WTC11 (cell line): ENCODE measurements at regions not wholly inside any gene's neighbourhood (a gene's known extent, or its start where the extent isn't known, plus 50 kb on each side); places are given as distances from the start of the nearest gene placed in this dataset.

Source experiments
- ATAC-seq: fragments of 200-7000 bp; cut with Tn5 transposase; 2 replicates; pipeline ENCODE4 v1.10.0; 2021; ENCODE audit warnings: mild to moderate bottlenecking, moderate library complexity
- CTCF ChIA-PET: fragments of 300-600 bp; sonication (Branson Sonifier 250); formaldehyde crosslinking; loops from one replicate; lab custom pipeline; 2021; ENCODE audit warnings: antibody characterized with exemption; lab: Charles Lee
- POLR2A ChIA-PET: fragments of 350-600 bp; sonication (Branson Sonifier 250); formaldehyde crosslinking; loops from one replicate; lab custom pipeline; 2021; ENCODE audit warnings: antibody characterized with exemption; lab: Charles Lee
- DNase-seq: peaks from one replicate; pipeline ENCODE4 v3.0.0; 2021; ENCODE audit warnings: low spot score
- H3K27ac Mint-ChIP-seq: 2 replicates; pipeline ENCODE4 v1.8.0; 2021; ENCODE audit warnings: mixed read lengths
- H3K27me3 Mint-ChIP-seq: 2 replicates; pipeline ENCODE4 v1.8.0; 2021; ENCODE audit warnings: low read depth, mild to moderate bottlenecking, moderate library complexity, mixed read lengths
- H3K36me3 Mint-ChIP-seq: 2 replicates; pipeline ENCODE4 v1.8.0; 2021; ENCODE audit warnings: mixed read lengths
- H3K4me1 Mint-ChIP-seq: 2 replicates; pipeline ENCODE4 v1.8.0; 2022; ENCODE audit warnings: mixed read lengths
- H3K4me3 Mint-ChIP-seq: 2 replicates; pipeline ENCODE4 v1.8.0; 2021; ENCODE audit warnings: mild to moderate bottlenecking, moderate library complexity, mixed read lengths
- H3K9me3 Mint-ChIP-seq: 2 replicates; pipeline ENCODE4 v1.8.0; 2021; ENCODE audit warnings: mixed read lengths
- ATF1 ChIP-seq: sonication (generic); formaldehyde crosslinking; IDR thresholded peaks from 2 replicates; pipeline ENCODE4 v1.8.1; 2023; ENCODE audit warnings: mild to moderate bottlenecking, moderate library complexity, missing genetic modification reagents
- ATF6 ChIP-seq: sonication (generic); formaldehyde crosslinking; IDR thresholded peaks from 2 replicates; pipeline ENCODE4 v1.8.1; 2023; ENCODE audit warnings: mild to moderate bottlenecking, missing genetic modification reagents
- FOXK1 ChIP-seq: sonication (generic); formaldehyde crosslinking; IDR thresholded peaks from 2 replicates; pipeline ENCODE4 v1.8.0; 2022; ENCODE audit warnings: mild to moderate bottlenecking, moderate library complexity, missing genetic modification reagents
- HMGXB4 ChIP-seq: sonication (generic); formaldehyde crosslinking; IDR thresholded peaks from 2 replicates; pipeline ENCODE4 v1.8.1; 2023; ENCODE audit warnings: mild to moderate bottlenecking, moderate library complexity, missing genetic modification reagents
- IRF1 ChIP-seq: sonication (generic); formaldehyde crosslinking; IDR thresholded peaks from 2 replicates; pipeline ENCODE4 v1.8.0; 2023; ENCODE audit warnings: missing genetic modification reagents
- IRF2 ChIP-seq: sonication (generic); formaldehyde crosslinking; IDR thresholded peaks from 2 replicates; pipeline ENCODE4 v1.8.0; 2022; ENCODE audit warnings: low read depth, missing genetic modification reagents, borderline replicate concordance
- KAT7 ChIP-seq: sonication (generic); formaldehyde crosslinking; IDR thresholded peaks from 2 replicates; pipeline ENCODE4 v1.8.1; 2023; ENCODE audit warnings: missing genetic modification reagents, mild to moderate bottlenecking, borderline replicate concordance
- MAX ChIP-seq: sonication (generic); formaldehyde crosslinking; IDR thresholded peaks from 2 replicates; pipeline ENCODE4 v1.8.0; 2022; ENCODE audit warnings: mild to moderate bottlenecking, missing genetic modification reagents
- MYBL2 ChIP-seq: sonication (generic); formaldehyde crosslinking; IDR thresholded peaks from 2 replicates; pipeline ENCODE4 v1.8.1; 2023; ENCODE audit warnings: mild to moderate bottlenecking, moderate library complexity, missing genetic modification reagents
- NFATC4 ChIP-seq: fragments of 250-450 bp; sonication (Bioruptor Pico); IDR thresholded peaks from 2 replicates; pipeline ENCODE4 v1.9.0; 2021; ENCODE audit warnings: mild to moderate bottlenecking
- NFYB ChIP-seq: sonication (generic); formaldehyde crosslinking; conservative IDR thresholded peaks from 2 replicates; pipeline ENCODE4 v1.8.0; 2022; ENCODE audit warnings: low read depth, missing genetic modification reagents
- NR2C2 ChIP-seq: sonication (generic); formaldehyde crosslinking; IDR thresholded peaks from 2 replicates; pipeline ENCODE4 v1.8.0; 2022; ENCODE audit warnings: mild to moderate bottlenecking, missing genetic modification reagents
- SMAD3 ChIP-seq: sonication (generic); formaldehyde crosslinking; IDR thresholded peaks from 2 replicates; pipeline ENCODE4 v1.8.0; 2022; ENCODE audit warnings: missing genetic modification reagents, mild to moderate bottlenecking, borderline replicate concordance
- TP53 ChIP-seq: sonication (generic); formaldehyde crosslinking; IDR thresholded peaks from 2 replicates; pipeline ENCODE4 v1.8.1; 2023; ENCODE audit warnings: mild to moderate bottlenecking, missing genetic modification reagents
- ZNF138 ChIP-seq: sonication (generic); formaldehyde crosslinking; conservative IDR thresholded peaks from 2 replicates; pipeline ENCODE4 v1.8.1; 2022; ENCODE audit warnings: mild to moderate bottlenecking, moderate library complexity, missing genetic modification reagents
- ZNF232 ChIP-seq: sonication (generic); formaldehyde crosslinking; IDR thresholded peaks from 2 replicates; pipeline ENCODE4 v1.8.0; 2022; ENCODE audit warnings: mild to moderate bottlenecking, missing genetic modification reagents
- ZNF281 ChIP-seq: sonication (generic); formaldehyde crosslinking; IDR thresholded peaks from 2 replicates; pipeline ENCODE4 v1.8.0; 2023; ENCODE audit warnings: mild to moderate bottlenecking, missing genetic modification reagents
- ZNF317 ChIP-seq: sonication (generic); formaldehyde crosslinking; IDR thresholded peaks from 2 replicates; pipeline ENCODE4 v1.8.1; 2023; ENCODE audit warnings: low read depth, mild to moderate bottlenecking, moderate library complexity, missing genetic modification reagents, borderline replicate concordance
- ZNF416 ChIP-seq: fragments of 250-450 bp; sonication (Bioruptor Pico); IDR thresholded peaks from 2 replicates; pipeline ENCODE4 v1.9.0; 2021; ENCODE audit warnings: mild to moderate bottlenecking, inconsistent platforms
- TF ChIP-seq, protein P1 (sequence below): fragments of 200-600 bp; IDR thresholded peaks from 2 replicates; pipeline ENCODE4 v1.8.0; 2022; ENCODE audit warnings: antibody characterized with exemption
- TF ChIP-seq, protein P2 (sequence below): sonication (generic); formaldehyde crosslinking; IDR thresholded peaks from 2 replicates; pipeline ENCODE4 v1.8.1; 2023; ENCODE audit warnings: mild to moderate bottlenecking, missing genetic modification reagents, moderate library complexity
- TF ChIP-seq, protein P3 (sequence below): sonication (generic); formaldehyde crosslinking; IDR thresholded peaks from 2 replicates; pipeline ENCODE4 v1.8.1; 2023; ENCODE audit warnings: mild to moderate bottlenecking, missing genetic modification reagents

DNA sequence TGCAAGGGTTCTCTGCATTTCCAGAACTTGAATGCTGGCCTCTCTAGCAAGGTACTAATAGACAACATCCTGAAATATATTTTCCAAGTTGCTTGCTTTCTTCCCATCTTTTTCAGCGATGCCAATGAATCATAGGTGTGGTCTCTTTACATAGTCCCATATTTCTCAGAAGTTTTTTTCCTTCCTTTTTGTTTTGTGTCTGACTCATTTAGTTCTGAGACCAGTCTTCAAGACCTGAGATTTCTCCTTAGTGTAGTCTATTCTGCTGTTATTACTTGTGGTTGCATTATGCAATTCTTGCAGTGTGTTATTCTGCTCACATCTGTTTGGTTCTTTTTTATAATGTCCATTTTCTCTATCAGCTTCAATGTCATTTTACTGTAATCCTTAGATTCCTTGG lies 1265.0 kb upstream of the ALCAM start (continued):
- TF ChIP-seq ZNF281 (CRISPR knock-in tag) = no peak

DNA sequence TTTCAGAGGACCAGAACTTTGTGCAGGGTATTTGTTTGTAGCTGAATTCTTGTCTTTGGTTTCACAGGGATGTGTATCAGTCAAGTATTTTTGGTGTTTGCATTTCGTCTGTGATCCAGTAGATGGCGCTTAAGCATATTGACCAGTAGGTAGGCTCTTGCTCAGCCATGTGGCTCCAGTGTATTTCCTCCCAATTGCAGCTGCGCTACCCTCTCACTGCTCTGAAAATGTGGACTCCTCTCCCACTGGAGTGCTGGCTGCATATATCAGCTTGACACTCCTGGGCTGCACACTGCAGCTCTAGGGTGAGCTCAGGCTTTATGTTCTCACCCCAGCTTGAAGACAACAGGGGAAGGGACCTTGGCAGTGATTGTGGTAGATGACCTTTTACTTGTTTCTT lies 1264.3 kb upstream of the ALCAM start:
- peaks cover 18% of the 10 kb centered on the region for H3K4me1 Mint-ChIP-seq
- peak; percentile 91 for ATAC-seq
- no peak overlapping the region for H3K27ac Mint-ChIP-seq
- TF ChIP-seq ZNF232 (CRISPR knock-in tag) (no peak), ATF6 (no peak), MYBL2 (CRISPR knock-in tag) (no peak), FOXK1 (CRISPR knock-in tag) (peak; percentile 59; the same call in 1 of the 2 replicates), KAT7 (CRISPR knock-in tag) (no peak), NR2C2 (CRISPR knock-in tag) (no peak), MAX (CRISPR knock-in tag) (peak; percentile 73; the same call in 1 of the 2 replicates), NFATC4 (no peak), ZNF138 (0 out of 2 replicates have a peak, but pooled peaks have one; percentile 70)
- TF ChIP-seq, protein P1, sequence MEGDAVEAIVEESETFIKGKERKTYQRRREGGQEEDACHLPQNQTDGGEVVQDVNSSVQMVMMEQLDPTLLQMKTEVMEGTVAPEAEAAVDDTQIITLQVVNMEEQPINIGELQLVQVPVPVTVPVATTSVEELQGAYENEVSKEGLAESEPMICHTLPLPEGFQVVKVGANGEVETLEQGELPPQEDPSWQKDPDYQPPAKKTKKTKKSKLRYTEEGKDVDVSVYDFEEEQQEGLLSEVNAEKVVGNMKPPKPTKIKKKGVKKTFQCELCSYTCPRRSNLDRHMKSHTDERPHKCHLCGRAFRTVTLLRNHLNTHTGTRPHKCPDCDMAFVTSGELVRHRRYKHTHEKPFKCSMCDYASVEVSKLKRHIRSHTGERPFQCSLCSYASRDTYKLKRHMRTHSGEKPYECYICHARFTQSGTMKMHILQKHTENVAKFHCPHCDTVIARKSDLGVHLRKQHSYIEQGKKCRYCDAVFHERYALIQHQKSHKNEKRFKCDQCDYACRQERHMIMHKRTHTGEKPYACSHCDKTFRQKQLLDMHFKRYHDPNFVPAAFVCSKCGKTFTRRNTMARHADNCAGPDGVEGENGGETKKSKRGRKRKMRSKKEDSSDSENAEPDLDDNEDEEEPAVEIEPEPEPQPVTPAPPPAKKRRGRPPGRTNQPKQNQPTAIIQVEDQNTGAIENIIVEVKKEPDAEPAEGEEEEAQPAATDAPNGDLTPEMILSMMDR = 0 out of 2 replicates have a peak, but pooled peaks have one; percentile 39
- TF ChIP-seq, protein P2, sequence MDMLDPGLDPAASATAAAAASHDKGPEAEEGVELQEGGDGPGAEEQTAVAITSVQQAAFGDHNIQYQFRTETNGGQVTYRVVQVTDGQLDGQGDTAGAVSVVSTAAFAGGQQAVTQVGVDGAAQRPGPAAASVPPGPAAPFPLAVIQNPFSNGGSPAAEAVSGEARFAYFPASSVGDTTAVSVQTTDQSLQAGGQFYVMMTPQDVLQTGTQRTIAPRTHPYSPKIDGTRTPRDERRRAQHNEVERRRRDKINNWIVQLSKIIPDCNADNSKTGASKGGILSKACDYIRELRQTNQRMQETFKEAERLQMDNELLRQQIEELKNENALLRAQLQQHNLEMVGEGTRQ (CRISPR knock-in tag) = no peak
- H3K4me3 Mint-ChIP-seq = no peak overlapping the region
- DNase-seq = no peak
- H3K27me3 Mint-ChIP-seq = peaks cover 12% of the 10 kb centered on the region
- peaks cover 3% of the 10 kb centered on the region; the same call in 1 of the 2 replicates for H3K36me3 Mint-ChIP-seq
- ChIA-PET CTCF (interaction anchor here (0.6 to 1.5 kb wide), 13 partner anchors 9 to 502 kb away, joined by 3 to 12 read pairs (median 4); no protein-coding TSS in a partner anchor), POLR2A (no interaction called here)
- H3K9me3 Mint-ChIP-seq = no peaks in the 10 kb centered on the region

DNA sequence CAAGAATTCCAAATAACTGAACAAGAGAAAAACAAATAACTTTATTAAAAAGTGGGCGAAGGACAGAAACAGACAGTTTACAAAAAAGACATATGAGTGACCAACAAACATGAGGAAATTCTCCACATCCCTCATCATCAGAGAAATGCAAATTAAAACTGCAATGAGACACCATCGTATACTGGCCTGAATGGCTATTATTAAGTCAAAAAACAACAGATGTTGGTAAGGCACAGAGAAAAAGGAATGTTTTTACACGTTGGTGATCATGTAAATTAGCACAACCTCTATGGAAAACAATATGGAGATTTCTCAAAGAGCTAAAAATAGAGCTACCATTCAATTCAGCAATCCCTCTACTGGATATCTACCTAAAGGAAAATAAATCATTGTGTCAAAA lies 1260.4 kb upstream of the ALCAM start:
- Mint-ChIP-seq H3K27ac (0 out of 2 replicates have a peak overlapping the region, but pooled peaks have one; percentile 58), H3K36me3 (peaks cover 3% of the 10 kb centered on the region; the same call in 1 of the 2 replicates), H3K4me3 (no peak overlapping the region), H3K27me3 (peaks cover 12% of the 10 kb centered on the region), H3K4me1 (peaks cover 18% of the 10 kb centered on the region), H3K9me3 (no peaks in the 10 kb centered on the region)
- ChIA-PET POLR2A (no interaction called here), CTCF (no interaction called here)
- DNase-seq = no peak
- ATAC-seq = no peak
- TF ChIP-seq TP53 (CRISPR knock-in tag) (no peak), IRF1 (CRISPR knock-in tag) (no peak), ZNF416 (no peak), SMAD3 (CRISPR knock-in tag) (no peak), IRF2 (CRISPR knock-in tag) (no peak), NFYB (CRISPR knock-in tag) (no peak), HMGXB4 (CRISPR knock-in tag) (no peak), ATF1 (no peak), NR2C2 (CRISPR knock-in tag) (no peak), ZNF317 (CRISPR knock-in tag) (no peak)
- TF ChIP-seq, protein P3, sequence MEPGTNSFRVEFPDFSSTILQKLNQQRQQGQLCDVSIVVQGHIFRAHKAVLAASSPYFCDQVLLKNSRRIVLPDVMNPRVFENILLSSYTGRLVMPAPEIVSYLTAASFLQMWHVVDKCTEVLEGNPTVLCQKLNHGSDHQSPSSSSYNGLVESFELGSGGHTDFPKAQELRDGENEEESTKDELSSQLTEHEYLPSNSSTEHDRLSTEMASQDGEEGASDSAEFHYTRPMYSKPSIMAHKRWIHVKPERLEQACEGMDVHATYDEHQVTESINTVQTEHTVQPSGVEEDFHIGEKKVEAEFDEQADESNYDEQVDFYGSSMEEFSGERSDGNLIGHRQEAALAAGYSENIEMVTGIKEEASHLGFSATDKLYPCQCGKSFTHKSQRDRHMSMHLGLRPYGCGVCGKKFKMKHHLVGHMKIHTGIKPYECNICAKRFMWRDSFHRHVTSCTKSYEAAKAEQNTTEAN (CRISPR knock-in tag) = no peak
